ENCODE measurements at regions not wholly inside any gene's neighbourhood (a gene's known extent, or its start where the extent isn't known, plus 50 kb on each side); places are given as distances from the start of the nearest gene placed in this dataset.
"Not testable (repeated sequence)": the region's sequence is repeated elsewhere in the genome, so short reads cannot be mapped to it uniquely, and the experiment has no call there.

DNA sequence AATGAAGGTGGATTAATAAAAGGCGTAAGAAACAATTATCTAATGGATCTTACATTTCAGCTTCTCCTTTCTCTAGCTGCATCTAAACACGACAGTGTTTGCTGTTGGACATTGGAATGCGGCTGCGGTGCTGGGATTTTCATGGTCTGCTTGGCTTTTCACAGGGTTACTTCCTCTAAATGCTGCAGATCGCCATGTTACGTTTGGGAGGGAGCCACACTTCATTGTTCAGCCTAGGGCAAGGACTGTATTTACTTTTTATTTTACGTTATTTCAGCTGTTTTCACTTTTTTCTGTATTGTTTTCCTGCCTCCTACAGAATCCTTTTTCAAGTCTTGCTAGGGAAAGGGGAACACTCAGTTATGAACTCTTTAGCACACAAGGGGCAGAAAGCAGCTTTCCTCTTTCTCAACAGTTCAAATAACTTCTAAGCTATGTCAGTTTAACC, 97.9 kb upstream of the MTHFD1L start:
- no peak overlapping the region for H3K4me3 ChIP-seq (ENCODE audit: low read length)
- no peak for TF ChIP-seq ZNF274 (IDR thresholded peaks at IDR 0.05; ENCODE audit: low read depth, low read length)

DNA sequence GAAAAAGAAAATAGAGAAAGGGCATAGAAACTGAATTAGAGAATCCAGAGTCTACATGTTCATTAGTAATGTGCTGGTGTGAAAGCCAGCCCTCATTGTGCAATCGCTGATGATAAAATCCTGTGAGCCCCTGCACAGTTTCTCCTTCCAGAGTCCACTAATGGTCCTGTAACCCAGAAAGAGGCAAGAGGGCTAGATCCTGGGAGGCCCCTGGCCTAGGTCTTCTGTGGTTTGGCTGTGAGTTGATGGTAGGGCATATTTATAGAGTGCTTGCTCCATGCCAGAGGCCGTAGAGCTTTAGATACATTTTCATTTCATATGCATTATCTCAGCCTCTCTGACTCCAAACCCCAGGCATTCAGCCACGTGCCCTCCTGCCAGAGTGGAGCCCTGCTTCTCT, 94.9 kb upstream of the MTHFD1L start:
- no peak overlapping the region for H3K4me3 ChIP-seq (ENCODE audit: low read length)
- no peak for TF ChIP-seq ZNF274 (IDR thresholded peaks at IDR 0.05; ENCODE audit: low read depth, low read length)

DNA sequence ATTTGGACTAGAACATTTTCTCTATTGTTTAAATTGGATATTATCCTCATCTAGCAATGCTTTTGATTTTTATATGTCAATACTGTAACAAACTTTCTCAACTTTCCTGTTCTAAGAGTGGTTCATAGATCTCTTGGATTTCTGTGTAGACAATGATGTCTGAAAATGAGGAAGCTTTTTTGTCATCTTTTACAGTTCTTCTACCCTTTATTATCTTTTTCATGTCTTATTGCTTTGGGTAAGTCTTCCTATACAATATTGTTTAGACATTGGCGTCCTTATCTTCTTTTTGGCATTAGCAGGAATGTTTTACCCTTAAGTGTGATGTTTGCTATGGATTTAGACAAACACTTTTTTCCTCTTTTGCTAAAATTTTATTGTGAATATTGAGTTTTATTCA, 91.5 kb upstream of the MTHFD1L start:
- H3K4me3 ChIP-seq (ENCODE audit: low read length) = no peak overlapping the region
- no peak for TF ChIP-seq ZNF274 (IDR thresholded peaks at IDR 0.05; ENCODE audit: low read depth, low read length)

DNA sequence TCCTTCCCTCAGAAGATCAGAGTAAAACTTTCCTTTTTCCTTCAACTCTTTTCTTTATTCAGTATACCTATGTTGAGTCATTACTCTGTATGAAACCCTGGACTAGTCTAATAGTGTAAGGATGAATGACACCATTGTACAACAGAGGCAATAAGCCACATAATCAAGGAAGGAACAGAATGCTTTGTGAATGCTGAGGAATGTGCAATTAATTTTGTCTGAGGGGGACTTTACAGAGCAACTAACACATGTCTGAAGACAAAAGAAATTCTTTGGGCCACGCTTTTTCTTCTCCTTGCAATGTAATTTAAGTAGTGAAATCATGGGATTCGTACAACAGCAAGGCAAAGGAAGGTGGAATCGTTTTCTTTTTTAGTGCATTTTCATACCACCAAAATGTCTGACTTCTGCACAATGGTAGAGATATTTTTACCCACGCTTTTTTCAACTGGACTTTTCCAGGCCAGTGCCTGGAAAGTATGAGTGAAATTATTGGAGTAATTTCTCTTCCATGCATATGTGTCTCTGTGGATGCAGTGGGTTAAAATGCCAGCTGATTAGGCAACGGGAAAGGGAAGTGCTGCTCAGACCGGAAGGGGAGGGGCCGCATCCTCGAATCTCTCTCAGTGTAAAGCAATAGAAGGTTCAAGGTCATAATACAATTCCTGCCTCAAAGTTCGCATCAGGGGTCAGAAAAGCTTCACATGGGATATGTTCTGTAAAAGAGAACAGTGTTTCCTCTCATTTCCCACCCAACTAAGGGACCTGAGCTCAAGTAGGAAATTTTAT, 89.9 kb upstream of the MTHFD1L start:
- no peak for TF ChIP-seq ZNF274 (IDR thresholded peaks at IDR 0.05; ENCODE audit: low read depth, low read length)
- H3K4me3 ChIP-seq (ENCODE audit: low read length) = no peak overlapping the region

DNA sequence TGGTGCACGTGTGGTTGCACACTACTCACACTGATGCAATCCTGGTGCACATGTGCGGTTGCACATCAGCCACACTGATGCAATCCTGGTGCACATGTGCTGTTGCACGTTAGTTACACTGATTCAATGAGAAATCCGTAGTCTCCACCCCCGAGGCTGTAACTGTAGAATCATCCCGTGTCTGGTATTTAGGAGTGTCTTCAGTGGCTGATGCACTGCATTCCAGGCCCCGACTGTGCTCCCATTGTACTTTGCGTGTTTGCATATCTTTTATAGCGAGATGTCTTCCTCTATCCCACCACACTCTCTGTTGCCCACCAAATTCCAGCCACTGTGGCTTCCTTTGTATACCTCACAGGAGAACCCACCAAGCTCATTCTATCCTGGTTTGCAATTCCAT, 87.8 kb upstream of the MTHFD1L start:
- no peak for TF ChIP-seq ZNF274 (IDR thresholded peaks at IDR 0.05; ENCODE audit: low read depth, low read length)
- H3K4me3 ChIP-seq (ENCODE audit: low read length) = no peak overlapping the region

DNA sequence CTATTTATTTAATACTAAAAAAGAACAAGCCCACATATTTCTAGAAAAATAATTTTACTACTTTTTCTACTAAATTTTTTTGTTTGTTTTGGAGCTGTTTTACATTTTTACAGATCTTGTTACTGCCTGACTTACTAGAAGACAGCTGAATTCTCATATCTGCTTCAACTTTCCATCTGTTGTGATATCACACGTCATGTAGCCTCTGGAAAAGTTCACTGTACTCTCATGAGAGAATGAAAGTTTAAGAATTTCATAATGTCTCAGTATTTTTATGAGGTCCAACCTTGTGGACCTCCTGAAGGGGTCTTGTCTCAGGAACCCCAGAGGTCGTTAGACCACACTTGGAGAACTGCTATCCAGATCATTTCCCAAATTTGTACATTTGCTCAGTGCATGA, 81.7 kb upstream of the MTHFD1L start:
- no peak overlapping the region for H3K4me3 ChIP-seq (ENCODE audit: low read length)
- TF ChIP-seq ZNF274 (IDR thresholded peaks at IDR 0.05; ENCODE audit: low read depth, low read length) = no peak

DNA sequence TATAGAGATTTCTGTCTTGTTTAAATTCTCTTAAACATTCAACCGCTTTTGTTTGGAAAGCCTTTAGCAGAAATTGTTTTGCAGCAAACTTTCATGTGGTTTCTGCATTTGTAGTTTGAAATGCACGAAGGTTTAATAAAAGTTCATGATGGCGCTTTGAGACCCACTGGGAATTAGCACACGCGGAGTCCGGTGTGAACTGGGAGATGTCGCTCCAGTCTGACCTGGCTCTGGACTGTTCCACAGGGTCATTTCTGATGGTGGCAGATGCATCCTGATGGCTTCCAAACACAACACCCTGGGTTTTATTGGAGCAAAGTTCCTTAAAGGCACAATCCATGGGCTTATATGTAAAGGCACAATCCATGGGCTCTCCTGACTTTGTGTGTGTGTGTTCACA, 78.1 kb upstream of the MTHFD1L start:
- no peak for TF ChIP-seq ZNF274 (IDR thresholded peaks at IDR 0.05; ENCODE audit: low read depth, low read length)
- H3K4me3 ChIP-seq (ENCODE audit: low read length) = no peak overlapping the region

DNA sequence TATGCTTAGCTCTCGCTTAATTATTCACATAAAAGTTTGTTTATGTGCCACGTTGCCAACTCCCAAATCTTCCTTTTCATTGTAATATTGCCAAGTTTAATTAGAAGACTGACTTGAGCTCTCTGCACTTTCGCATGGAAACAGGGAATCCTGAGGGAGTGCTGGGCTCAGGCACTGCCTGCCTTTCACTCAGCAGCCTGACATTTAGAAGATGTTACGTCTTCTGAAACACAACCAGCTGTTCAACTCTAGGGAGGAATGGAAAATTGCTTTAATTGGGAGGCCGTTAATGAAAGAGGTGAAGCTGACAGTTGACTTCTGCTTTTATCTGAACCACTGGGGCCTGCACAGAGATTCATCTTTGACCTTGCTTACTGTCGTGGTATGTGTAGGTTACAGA, 77.4 kb upstream of the MTHFD1L start:
- no peak for TF ChIP-seq ZNF274 (IDR thresholded peaks at IDR 0.05; ENCODE audit: low read depth, low read length)
- H3K4me3 ChIP-seq (ENCODE audit: low read length) = no peak overlapping the region

DNA sequence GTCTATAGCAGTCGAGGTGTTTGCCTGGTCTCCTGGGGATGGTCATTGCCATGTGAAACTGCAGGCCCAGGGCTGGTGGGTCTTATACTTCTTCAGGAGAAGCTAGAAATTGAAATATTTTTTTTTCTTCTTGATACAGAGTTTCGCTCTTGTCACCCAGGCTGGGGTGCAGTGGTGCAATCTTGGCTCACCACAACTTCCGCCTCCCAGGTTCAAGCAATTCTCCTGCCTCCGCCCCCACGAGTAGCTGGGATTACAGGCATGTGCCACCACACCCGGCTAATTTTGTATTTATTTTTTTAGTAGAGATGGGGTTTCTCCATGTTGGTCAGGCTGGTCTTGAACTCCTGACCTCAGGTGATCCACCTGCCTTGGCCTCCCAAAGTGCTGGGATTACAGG, 75.6 kb upstream of the MTHFD1L start:
- not testable (repeated sequence) for H3K4me3 ChIP-seq (ENCODE audit: low read length)

DNA sequence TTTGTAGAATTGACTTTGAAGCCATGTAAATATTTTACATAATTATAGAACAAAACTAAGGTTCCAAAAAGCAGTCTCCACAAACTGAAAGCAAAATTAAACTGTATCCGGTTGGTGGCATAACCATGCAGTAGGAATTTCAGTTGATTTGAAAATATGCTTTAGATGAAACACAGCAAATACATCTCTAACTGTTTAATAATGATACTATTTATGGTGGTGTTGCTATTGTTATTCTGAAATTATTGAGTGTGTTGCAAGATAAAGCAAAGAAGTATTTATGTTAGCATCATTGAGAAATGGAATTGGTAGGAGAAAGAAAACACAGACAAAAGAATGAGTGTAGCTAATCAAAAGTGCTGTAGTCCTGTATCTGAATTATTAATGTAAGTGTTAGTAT, 73.8 kb upstream of the MTHFD1L start:
- TF ChIP-seq ZNF274 (IDR thresholded peaks at IDR 0.05; ENCODE audit: low read depth, low read length) = no peak
- H3K4me3 ChIP-seq (ENCODE audit: low read length) = no peak overlapping the region

DNA sequence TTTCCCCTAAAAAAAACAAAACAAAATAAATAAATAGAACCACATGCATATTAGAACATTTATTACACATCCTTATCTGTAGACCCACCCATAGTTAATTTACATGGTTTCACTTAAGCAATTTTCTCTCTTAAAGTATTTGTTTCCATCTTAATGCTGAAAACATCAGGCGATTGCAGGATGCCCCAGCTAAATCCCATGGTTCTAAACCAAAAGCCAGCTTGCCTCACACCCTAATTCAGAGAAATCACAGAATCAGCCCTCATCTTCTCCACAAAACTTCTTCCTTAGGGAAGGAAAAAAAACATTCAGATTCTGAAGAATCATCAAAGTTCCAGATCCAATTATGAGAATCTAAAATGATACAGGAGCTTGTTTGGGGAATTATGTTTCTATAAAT, 67.6 kb upstream of the MTHFD1L start:
- no peak for TF ChIP-seq ZNF274 (IDR thresholded peaks at IDR 0.05; ENCODE audit: low read depth, low read length)
- no peak overlapping the region for H3K4me3 ChIP-seq (ENCODE audit: low read length)

DNA sequence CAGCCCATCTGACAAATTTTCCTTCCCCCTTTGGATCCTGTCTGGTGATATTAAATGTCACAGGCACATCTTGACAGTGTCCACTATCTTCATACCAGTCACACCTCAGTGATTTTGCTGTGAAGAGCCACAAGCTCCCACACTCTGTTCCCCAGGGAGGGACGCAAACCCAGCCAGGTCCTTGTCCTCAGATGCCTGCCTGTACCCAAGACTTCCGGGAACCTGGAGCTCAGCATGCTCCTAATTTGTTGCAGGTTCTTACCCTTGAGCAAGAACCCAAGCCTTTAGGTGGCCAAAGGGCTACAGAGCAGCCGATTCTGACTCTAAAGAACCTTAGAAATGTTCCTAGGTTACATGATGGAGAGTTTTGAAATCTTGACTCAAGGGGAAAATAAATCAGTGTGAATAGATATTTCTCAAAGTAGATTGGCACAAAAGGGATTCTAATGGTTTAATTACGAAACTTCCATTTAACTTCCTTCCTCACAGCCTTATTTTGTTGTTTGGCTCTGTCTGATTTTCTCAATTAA, 66.2 kb upstream of the MTHFD1L start:
- TF ChIP-seq ZNF274 (IDR thresholded peaks at IDR 0.05; ENCODE audit: low read depth, low read length) = no peak
- no peak overlapping the region for H3K4me3 ChIP-seq (ENCODE audit: low read length)

DNA sequence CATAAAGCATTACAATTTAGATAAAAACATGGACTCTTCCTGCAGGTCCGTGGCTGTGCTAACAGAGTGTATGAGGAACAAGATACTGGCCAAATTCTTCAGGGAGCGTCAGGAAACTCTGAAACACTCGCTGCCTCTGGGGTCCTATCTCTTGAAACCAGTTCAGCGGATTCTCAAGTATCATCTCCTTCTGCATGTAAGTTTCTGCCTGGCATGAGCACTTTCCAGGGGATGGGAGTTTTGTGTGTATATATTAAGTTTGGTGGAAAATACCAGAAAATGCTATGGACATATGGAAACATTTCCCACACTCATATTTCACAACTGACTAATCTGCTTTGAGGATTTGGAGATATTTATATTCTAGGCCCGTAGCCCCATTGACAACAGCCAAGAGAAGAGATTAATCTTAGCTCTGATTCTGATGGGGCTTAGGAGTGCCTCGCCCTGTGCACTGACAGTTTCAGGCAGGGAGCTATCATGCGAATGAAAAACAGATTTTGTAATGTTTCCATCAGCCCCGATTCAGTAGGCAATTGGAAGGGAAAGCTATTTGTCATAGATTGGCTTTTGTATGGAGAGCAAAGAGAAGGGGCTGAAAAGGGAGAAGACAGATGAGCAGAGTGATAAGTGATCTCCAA, 64.7 kb upstream of the MTHFD1L start:
- TF ChIP-seq ZNF274 (IDR thresholded peaks at IDR 0.05; ENCODE audit: low read depth, low read length) = no peak
- H3K4me3 ChIP-seq (ENCODE audit: low read length) = no peak overlapping the region

DNA sequence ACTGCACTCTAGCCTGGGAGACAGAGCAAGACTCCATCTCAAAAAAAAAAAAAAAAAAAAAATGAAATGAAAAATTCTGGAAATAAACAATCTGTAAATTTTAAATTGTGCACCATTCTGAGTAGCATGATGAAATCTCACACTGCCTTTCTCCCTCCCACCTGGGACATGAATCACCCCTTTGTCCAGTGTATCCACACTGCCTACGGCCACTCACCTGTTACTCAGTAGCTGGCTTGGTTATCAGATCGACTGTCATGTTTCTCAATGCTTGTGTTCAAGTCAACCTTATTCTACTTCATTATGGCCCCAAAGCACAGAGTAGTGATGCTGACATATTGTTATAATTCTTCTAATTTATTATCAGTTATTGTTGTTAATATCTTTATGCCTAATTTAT, 58.7 kb upstream of the MTHFD1L start:
- no peak for TF ChIP-seq ZNF274 (IDR thresholded peaks at IDR 0.05; ENCODE audit: low read depth, low read length)
- H3K4me3 ChIP-seq (ENCODE audit: low read length) = no peak overlapping the region

DNA sequence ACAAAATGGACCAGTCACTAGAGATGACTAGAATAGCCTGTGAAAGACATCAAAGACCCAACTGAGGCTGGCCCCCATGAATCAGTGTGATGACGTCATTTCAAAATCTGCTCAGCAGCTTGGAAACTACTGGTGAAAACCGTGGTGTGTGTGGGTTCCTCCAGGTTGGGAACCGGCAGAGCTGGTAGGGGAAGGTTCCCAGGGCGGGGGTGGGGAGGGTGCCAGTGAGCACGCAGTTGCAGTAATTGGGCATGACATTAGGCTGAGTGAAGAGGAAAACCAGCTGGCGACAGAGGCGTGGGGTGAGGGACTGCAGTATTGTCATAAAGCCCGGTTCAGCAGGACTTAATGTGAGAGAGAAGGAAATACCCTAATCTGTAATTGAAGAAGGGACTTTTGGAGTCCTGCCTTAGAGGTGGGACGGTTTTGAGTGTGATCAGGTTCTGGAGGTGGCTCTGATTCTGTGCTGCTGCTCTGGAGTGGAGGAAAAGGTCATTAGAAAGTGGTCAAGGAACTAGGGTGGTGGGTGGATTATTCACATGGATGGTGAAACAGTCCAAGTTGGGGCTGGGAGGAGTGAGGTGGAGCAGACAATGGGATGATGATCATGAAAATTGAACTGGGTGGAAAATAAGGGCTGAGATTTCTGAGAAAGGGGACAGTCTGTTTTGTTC, 52.0 kb upstream of the MTHFD1L start:
- no peak overlapping the region for H3K4me3 ChIP-seq (ENCODE audit: low read length)
- TF ChIP-seq ZNF274 (IDR thresholded peaks at IDR 0.05; ENCODE audit: low read depth, low read length) = no peak

All from GM08714 (cell line).